HG02623 (cell line): ENCODE measurements at regions not wholly inside any gene's neighbourhood (a gene's known extent, or its start where the extent isn't known, plus 50 kb on each side); places are given as distances from the start of the nearest gene placed in this dataset.
"Not testable (repeated sequence)": the region's sequence is repeated elsewhere in the genome, so short reads cannot be mapped to it uniquely, and the experiment has no call there.

Experiments
- ATAC-seq: cut with Tn5 transposase; IDR thresholded peaks from one replicate; pipeline ENCODE4 v1.9.1; 2021; ENCODE audit warnings: moderate library complexity; ENCODE audit not compliant: unreplicated experiment

DNA sequence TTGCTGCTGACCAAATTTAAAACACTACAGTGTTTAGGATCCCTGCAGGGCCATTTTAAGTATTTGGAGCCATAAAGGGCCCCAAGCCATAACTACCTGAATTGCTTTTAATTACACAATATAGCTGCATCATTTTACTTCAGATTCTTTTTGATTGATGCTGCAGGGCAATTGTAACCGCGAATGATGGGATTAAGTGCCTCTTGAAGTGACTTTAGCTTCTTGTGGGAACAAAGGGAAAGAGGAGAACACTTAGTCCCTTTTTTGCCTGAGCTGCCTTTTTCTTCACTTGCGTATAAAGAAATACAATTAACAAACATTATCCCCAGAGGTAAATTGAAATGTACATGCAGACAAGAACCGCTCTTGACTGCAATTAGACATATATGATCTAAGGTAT, 228.5 kb downstream of the ZIC5 start:
- ATAC-seq: no peak

DNA sequence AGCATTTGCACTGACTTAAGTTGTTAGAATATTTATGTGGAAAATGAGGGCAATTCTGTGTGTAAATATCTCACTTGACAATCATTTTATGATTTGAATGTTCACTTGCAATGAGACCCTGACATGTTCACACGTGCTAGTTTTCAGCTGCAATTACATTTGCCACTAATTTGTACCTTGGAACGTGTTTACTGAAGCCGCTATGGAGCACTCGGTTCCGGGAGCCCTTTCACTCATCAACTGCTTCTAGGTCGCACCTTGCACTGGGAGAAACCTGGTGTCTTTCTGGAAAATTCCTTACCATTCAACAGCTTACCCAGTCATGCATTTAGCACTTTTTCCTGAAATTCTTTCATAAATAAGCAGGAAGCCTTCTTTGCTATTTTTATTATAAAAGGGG, 229.6 kb downstream of the ZIC5 start:
- no peak for ATAC-seq

DNA sequence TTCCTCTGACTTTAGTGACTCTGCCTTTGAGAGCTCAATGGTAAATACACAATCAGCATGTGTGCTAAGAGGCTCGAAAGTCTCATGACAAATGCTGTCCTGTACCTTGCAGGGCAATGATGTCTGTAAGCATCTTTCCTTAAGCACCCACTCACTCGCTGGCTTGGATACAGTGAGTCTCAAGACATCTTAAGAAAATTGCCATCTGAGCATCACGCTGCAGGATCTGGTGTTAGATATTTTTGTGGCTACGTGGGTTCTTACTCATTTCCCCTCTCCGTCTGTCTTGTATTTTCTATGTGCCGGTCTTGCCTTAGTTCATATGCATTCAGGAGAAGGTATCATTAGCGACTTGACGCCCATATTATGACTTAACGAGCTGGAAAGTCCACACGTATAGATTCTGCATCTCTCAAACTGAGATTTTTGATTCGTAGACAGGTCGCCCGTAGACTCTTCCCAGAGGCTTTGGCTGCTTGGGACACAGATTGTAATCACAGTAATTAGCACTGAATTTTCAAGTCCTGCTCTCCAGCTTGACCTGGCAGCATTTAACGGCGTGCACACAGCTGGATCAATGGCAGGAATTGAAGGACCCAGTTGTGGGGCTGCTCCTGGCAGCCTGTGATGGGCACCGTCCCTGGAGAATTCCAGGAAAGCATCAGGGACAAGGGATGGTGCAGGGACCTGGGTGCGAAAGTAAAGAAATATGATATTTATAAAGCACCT, 231.2 kb downstream of the ZIC5 start:
- ATAC-seq: no peak

DNA sequence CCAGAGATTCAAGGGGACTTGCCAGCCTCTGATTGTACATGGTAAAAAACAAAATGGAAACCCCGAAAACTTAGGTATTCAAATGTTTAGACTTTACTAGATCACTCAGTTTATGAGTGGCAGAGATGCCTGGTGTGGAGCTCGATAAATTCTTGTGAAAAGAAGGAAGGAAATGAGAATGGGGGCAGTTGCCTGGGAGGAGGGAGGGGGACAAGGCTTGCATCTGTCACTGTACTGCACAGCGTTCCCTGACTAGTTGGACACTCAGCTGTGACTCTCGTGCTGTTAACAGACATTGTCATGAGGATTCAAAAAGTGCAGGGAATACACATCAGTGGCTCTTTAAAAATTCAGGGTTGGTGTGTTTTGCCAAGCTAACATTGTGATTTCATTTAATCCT, 232.9 kb downstream of the ZIC5 start:
- ATAC-seq: no peak

DNA sequence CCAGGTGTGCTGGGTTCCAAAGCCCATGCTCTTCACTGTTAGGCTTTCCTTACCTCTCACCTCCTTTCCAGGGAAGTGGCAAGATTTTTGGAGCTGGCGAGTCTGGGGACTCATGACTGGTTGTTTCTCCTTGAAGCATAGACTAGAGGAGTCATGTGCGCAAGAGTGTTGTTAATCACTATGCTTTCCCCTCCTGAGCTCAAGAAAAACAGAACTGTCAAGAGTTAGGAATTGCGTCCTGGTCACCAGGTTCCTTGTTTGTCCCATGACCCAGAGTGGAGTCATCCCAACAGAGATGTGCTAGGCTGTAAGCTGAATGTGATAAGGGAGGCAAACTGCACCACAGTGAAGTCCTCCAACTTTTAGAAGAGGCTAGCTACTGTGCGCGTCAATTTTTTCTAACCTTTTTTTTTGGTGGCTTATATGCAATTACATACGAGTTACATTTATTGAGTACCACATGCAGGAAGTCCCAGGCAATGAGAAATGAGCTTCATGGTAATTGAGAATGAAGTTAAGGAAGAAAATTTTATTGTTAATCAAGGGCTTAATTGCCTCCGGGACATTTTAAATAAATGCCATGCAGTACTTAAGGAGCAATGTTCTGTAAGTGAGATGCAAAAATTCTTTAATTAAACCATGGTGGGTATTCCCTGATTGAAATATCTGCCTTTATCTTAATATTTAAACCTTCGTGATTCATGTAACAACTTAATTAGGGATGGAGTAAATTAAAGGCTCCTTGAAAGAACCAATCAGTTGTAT, 233.9 kb downstream of the ZIC5 start:
- ATAC-seq: no peak

DNA sequence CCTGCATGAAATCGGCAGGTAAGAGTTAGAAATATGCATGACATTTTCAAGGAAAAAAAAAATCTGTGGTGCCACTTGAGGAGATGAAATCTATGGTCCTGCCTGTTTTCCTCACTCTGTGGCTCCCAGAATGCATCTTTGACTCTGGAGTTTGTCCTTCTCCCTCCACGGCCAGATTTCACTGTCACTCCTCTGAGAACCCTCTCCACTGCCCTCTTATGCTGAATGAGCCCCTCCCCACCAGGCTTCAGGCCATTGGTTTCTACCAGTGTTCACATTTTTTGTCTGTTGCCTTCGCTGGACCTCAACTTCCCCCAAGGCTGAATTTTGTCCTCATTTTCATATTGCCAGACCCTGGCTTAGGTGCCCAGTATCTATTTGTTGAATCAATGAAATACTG, 235.0 kb downstream of the ZIC5 start:
- no peak for ATAC-seq

DNA sequence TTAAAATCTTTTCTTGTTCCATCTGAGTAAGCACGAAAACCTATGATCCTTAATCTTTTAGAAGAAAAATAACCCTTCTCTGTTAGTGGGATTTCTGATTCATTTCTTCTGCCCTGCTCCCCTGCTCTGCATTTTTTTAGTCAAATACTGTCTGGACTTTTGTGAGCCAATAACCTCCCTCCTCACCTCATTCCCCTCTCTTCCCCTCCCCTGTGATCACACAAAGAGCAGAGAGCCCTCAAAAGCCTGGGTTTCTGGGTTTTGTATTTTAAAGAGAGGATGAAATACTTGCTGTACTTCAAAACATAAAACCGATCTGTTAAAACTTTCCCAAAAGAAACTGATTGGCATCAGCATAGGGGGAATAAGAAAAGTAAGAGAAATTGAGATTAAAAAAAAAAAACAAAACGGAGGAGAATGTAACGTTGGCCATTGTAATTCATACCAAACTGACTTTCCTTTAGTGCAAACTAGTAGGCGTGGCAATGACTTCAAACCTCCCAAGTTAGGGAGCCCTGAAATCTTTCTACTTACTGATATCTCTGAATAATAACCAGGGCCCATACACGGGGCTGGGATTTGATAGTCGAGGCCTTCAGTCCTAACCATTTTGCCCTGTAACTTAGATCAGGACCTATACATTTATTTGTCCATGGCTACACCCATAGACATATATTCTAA, 232.9 kb downstream of the TM9SF2 start:
- ATAC-seq: no peak

DNA sequence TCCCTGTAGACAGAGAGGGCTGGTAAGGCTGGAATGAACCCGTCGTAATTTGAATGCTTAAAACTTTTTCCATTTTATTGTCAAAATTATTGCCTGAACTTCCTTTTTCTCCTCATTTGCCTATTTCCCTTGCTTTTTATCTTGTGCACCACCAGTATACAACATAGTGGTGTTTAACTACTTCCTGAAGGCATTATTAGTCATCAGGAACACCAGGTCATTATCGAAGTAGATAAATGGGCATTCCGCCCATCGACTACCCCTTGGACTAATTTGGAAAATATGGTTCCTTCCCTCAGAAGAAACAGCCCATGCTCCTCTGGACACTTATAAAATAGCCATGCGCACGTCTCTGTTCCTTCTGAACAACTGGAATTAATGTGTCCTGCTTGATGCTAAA, 232.1 kb downstream of the TM9SF2 start:
- no peak for ATAC-seq

DNA sequence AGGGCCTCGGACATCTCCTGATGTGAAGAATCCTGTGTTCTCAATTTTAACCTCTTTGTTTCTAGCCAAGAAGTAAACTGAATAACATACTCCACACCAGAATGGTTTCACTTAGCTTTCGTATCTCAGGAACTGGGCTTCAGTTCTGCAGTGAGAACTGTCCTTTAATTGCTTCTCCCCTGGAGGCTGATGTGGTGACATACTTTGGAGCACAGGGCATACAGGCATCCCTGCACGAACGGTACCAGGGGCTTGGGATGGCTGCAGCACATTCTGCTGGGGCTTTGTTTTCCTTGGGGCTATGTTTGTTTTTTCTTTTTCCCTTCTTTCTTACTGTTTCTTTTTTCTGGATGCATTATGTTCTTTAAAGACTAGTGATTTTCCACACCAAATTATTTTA, 230.5 kb downstream of the TM9SF2 start:
- no peak for ATAC-seq

DNA sequence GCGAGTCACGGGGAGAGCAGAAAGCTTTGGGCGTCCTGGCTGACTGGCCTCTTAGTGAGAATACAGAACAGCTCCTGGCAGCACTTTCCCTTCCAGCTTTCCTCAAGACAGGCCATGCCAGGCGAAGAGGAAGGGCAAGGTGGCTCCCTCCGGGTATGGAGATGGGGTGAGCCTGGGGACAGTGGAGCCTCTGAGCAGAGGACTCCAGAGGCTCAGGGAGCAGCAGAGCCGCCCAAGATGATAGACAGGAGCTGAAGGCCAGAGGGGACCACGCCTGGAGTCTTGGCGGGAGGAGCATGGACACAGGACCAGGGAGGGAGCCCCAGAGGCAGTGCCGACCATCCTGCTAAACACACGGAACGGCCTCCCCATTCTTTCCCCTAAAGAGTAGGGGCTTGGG, 229.1 kb downstream of the TM9SF2 start:
- no peak for ATAC-seq

DNA sequence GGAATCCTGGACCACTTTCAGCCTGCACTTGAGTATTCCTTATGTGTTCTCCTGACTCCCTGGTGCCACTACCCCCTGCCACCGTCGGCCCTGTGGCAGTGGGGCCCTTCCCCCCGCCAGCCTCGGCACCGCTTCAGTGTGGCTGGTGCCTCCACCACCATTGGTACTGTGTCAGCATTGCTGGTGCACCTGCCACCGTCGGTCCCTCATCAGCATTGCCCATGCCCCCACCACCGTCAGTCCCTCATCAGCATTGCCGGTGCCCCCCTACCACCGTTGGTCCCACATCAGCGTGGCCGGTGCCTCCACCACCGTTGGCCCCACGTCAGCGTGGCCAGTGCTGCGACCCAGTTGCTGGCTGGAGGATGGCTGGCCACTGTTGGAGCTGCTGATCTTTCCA, 228.5 kb downstream of the TM9SF2 start:
- no peak for ATAC-seq

DNA sequence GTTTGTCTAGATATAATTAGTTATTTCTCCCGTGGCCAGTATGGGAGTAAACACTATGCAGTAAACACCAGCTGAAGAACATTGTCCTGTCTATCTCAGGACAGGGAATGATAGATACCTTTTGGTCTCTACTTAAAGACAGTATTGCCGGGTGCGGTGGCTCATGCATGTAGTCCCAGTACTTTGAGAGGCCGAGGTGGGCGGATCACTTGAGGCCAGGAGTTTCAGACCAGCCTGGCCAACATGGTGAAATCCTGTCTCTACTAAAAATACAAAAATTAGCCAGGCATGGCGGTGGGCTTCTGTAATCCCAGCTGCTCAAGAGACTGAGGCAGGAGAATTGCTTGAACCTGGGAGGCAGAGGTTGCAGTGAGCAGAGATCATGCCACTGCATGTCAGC, 226.4 kb downstream of the TM9SF2 start:
- not testable (repeated sequence) for ATAC-seq

DNA sequence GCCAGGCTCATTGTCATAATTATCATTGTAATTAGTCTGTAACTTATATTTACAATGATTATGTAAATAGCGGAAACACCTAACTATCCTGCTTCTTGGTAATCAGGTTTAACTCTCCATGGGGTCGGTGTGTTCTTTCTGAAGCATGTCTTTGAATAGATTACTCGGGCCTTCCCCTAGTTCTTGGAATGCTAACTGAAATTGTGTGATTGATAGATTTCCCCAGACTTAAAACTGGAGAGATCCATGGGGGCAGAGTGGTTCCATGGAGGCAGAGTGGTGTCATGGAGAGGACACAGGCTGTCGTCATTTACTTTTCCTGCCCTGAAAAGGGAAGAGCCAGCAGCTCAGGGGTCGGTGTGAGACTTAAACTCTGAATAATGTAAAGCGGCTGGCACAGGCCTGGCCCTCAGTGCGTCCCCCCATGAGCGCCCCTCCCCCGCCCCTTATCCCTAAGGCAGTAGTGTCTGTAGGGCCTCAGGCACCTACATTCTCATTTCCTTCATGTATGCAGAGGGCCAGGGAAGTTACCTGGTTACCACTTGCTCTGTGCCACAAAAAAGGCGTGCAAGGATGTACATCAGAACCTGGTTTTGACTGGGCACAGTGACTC, 225.1 kb downstream of the TM9SF2 start:
- no peak for ATAC-seq

DNA sequence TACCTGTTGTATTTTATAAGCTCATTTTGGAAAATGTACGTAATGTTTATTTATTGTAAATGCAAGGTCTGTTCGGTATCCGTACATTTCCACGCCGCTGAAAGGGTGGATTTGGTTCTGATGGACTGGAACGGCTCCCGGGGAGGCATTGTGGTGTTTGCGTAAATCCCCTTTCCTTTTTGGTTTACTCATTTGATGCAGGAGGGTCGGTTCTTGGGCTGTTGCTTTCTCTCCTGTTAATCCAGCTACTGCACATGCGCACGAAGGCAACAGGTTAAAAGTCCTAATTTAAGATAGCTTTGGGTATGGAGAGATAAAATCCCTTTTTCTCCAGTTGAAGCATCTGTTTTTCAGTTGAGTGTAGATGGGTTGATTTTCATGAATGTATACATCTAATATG, 224.4 kb downstream of the TM9SF2 start:
- no peak for ATAC-seq

DNA sequence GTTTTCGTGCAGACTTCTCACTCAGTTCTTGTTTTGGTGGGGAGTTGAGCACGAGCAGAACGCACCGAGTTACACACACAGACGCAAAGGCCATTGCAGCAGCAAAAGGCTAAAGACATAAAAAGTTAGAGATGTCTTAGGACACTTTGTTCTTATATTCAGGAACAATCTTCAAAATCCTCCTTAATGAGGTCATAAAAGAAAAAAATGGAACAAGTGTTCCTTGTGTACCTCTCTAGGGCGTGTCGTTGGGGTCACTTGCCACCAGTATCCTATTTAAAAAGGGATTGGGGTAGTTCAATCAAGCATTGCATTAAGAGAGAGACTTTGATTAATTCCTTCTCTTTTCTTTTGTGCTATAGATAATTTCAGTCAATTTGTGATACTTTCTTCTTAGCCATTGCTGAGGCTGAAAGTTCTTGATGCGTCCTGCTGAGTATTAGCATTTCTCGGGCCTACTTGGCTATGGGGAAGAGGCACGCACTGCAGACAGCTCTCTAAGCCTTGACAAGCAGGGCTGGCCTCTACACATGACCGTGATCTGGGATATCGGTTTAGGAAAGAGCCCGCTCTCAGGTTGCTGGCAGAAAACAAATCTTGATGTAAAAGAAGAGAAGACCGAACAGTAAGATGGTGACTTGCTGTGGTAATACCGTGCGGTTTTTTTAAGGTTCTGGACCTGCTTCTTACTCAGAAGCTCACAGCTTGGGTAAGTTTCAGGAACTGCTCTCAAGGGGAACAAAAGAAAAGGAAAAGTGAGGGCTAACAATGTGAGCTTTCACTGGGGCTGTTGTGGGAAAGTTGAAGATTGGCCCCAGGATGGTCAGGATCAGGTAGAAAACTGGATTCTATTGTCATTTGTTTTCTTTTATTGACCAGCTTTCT, 223.6 kb downstream of the TM9SF2 start:
- no peak for ATAC-seq

DNA sequence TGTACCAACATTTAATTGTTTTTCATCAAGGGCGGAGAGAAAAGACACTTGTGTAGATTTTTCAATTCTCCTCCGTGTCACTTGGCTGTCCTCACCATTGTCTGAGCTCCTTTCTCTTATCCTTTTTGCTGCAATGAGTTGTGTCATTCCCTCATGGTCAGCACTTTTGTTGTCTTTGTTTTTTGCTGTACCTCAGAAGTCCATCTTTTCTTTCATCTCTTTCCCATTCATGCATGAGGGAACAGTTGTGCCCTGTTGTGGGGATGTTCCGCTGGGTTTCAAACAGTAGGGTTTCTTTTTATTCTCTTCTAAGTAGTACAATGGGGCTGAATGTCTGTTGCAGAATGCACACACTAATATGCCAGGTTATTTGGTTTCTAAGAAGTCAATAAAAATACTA, 222.6 kb downstream of the TM9SF2 start:
- no peak for ATAC-seq

DNA sequence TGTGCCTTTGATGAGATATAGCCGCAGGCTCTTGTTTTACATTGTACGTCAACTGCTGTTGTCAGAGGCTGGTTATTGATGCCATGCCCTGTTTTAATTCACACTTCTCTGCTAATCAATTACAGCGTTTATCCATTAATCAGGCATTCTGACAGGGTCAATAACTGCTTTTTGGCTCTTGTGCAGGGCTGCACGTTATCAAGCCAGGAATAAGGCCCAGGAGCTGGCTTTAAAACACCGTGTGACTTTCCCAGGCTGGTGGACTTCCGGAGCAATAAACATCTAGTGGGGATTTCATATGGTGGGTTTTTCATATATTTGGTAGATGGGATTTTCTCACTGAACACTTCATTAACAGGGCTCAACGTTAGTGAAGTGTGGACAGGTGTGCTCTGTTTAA, 221.7 kb downstream of the TM9SF2 start:
- no peak for ATAC-seq

DNA sequence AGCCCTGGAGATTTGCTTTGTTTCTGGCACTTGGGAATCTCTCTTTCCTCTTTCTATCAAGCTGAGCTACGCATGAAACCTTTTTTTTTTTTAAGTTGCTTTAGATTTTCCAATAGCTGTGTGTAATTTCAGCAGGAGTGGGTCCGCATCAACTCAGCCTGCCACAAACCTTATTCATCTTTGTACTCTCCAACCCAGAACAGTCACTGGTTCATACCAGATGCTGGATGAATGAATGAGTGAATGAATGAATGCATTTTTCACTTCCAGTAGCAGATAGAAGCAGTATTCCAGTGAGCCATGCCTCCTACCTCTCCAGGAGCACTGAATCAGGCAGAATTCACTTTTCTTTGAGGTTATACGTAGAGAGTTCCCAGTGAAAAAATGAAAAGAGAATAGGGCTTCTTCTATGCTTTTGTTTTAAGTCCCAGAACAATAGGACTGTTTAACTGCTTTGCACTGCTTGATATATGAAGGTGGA, 221.1 kb downstream of the TM9SF2 start:
- no peak for ATAC-seq

DNA sequence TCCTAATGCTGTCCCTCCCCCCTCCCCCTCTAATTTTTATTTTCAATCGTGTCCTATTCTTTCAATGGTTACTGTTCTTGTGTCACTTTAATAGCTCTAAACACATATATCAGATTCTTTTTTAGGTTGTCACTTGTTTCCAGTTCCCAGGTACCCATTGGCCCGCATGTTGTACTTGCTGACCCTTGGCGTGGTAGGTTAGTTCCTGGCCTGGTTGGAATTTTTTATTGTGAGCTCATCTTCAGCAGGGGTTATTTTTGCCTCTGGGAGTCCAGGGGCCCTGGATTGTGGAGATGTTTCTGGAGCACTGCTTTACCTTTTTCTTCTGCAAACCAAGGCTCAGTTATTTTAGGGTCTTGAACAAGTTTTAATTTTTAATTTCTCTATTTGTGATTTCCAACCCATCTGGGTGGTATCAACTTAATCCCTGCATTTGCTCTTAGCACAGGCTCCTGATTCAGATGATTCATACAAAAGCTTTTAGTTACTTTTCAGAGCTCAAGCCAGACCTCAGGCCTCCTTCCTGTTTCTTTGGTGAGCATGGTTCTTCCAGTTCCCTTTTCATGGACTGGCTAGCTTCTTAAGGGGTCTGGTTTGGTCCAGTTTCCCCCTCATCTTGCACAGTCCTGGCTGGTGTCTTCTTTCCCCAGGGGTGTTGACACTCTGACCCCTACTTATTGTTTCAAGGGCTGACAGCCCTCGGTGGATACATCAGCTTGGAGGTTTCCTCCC, 220.5 kb downstream of the TM9SF2 start:
- ATAC-seq: no peak
